GM23338 (cell line): ENCODE measurements at regions not wholly inside any gene's neighbourhood (a gene's known extent, or its start where the extent isn't known, plus 50 kb on each side); places are given as distances from the start of the nearest gene placed in this dataset.

ENCODE experiments used
- ATAC-seq: fragments of 200-7000 bp; cut with Tn5 transposase; 3 replicates; pipeline ENCODE4 v1.9.1; 2020
- DNase-seq: peaks from one replicate; pipeline ENCODE4 v3.0.0-alpha.2; 2015; ENCODE audit warnings: low spot score
- H2AFZ ChIP-seq: fragments of 200-600 bp; sonication (generic); 2 replicates; pipeline ENCODE4 v1.8.0; 2016; ENCODE audit warnings: antibody characterized with exemption, mild to moderate bottlenecking, moderate library complexity
- H3F3A ChIP-seq: fragments of 200-600 bp; sonication (generic); replicated peaks from 2 replicates; pipeline ENCODE4 v1.8.0; 2017; ENCODE audit warnings: antibody characterized with exemption, mixed run types, low read depth
- H3K27ac ChIP-seq: fragments of 200-600 bp; sonication (generic); 2 replicates; pipeline ENCODE4 v1.6.1; 2016; ENCODE audit warnings: low read depth
- H3K27me3 ChIP-seq: fragments of 200-600 bp; sonication (generic); 2 replicates; pipeline ENCODE4 v1.8.0; 2016; ENCODE audit warnings: mild to moderate bottlenecking, mixed run types, moderate library complexity; ENCODE audit not compliant: insufficient read depth
- H3K36me3 ChIP-seq: fragments of 200-600 bp; sonication (generic); 2 replicates; pipeline ENCODE4 v1.8.0; 2016; ENCODE audit warnings: mild to moderate bottlenecking; ENCODE audit not compliant: insufficient read depth
- H3K4me1 ChIP-seq: fragments of 200-600 bp; sonication (generic); 2 replicates; pipeline ENCODE4 v1.8.0; 2016; ENCODE audit warnings: mild to moderate bottlenecking, moderate library complexity; ENCODE audit not compliant: insufficient read depth
- H3K4me2 ChIP-seq: fragments of 200-600 bp; sonication (generic); 2 replicates; pipeline ENCODE4 v1.7.1; 2017; ENCODE audit warnings: mixed run types
- H3K4me3 ChIP-seq: fragments of 200-600 bp; sonication (generic); 2 replicates; pipeline ENCODE4 v1.6.1; 2016; ENCODE audit warnings: mixed run types
- H3K79me2 ChIP-seq: fragments of 200-600 bp; sonication (generic); replicated peaks from 2 replicates; pipeline ENCODE4 v1.8.0; 2017; ENCODE audit warnings: mild to moderate bottlenecking; ENCODE audit not compliant: insufficient read depth
- H3K9me2 ChIP-seq: fragments of 200-600 bp; sonication (generic); 2 replicates; pipeline ENCODE4 v1.8.0; 2017; ENCODE audit not compliant: insufficient read depth
- H4K20me1 ChIP-seq: fragments of 200-600 bp; sonication (generic); replicated peaks from 2 replicates; pipeline ENCODE4 v1.8.0; 2017; ENCODE audit warnings: mild to moderate bottlenecking; ENCODE audit not compliant: insufficient read depth
- H3K27ac Mint-ChIP-seq: 2 replicates; pipeline ENCODE4 v1.8.0; 2020; ENCODE audit warnings: inconsistent platforms, mild to moderate bottlenecking, moderate library complexity, mixed read lengths
- H3K27me3 Mint-ChIP-seq: 3 replicates; pipeline ENCODE4 v1.8.0; 2022; ENCODE audit warnings: low read depth, mild to moderate bottlenecking, moderate library complexity, mixed read lengths, inconsistent platforms; ENCODE audit not compliant: insufficient read depth, poor library complexity
- H3K36me3 Mint-ChIP-seq: 3 replicates; pipeline ENCODE4 v1.8.0; 2021; ENCODE audit warnings: low read depth, mild to moderate bottlenecking, inconsistent platforms, moderate library complexity, mixed read lengths
- H3K4me1 Mint-ChIP-seq: 3 replicates; pipeline ENCODE4 v1.8.0; 2020; ENCODE audit warnings: mild to moderate bottlenecking, inconsistent platforms, mixed read lengths
- H3K4me3 Mint-ChIP-seq: 3 replicates; pipeline ENCODE4 v1.8.0; 2021; ENCODE audit warnings: moderate library complexity, mild to moderate bottlenecking, inconsistent platforms, mixed read lengths
- H3K9me3 Mint-ChIP-seq: 3 replicates; pipeline ENCODE4 v1.8.0; 2020; ENCODE audit warnings: moderate library complexity, mild to moderate bottlenecking, inconsistent platforms, mixed read lengths
- CTCF ChIP-seq, 2 experiments: fragments of 200-600 bp in 1 of 2; sonication (generic) in 1 of 2; conservative IDR thresholded peaks; 2 replicates each; pipeline versions ENCODE4 v1.5.1 to v1.6.1; 2016 to 2017; ENCODE audit warnings: antibody characterized with exemption in 2 of 2, low read depth in 2 of 2, mild to moderate bottlenecking in 2 of 2, moderate library complexity in 1 of 2
- EZH2 ChIP-seq: fragments of 200-600 bp; sonication (generic); IDR thresholded peaks from one replicate; pipeline ENCODE4 v1.8.0; 2017; ENCODE audit warnings: antibody characterized with exemption, mild to moderate bottlenecking, low read depth; ENCODE audit not compliant: unreplicated experiment
- ZNF114 ChIP-seq: fragments of 250-450 bp; sonication (Bioruptor Pico); IDR thresholded peaks from 2 replicates; pipeline ENCODE4 v1.5.0; 2020; ENCODE audit warnings: mild to moderate bottlenecking, moderate library complexity
- ZNF331 ChIP-seq: fragments of 250-450 bp; sonication (Bioruptor Pico); IDR thresholded peaks from 2 replicates; pipeline ENCODE4 v1.5.0; 2020; ENCODE audit warnings: low read depth, mild to moderate bottlenecking, moderate library complexity
- ZNF462 ChIP-seq: fragments of 250-450 bp; sonication (Bioruptor Pico); IDR thresholded peaks from 2 replicates; pipeline ENCODE4 v1.5.0; 2020; ENCODE audit warnings: mild to moderate bottlenecking, moderate library complexity
- TF ChIP-seq, protein P1 (sequence below): IDR thresholded peaks from one replicate; pipeline ENCODE4 v1.6.1; 2018; ENCODE audit warnings: antibody characterized with exemption; ENCODE audit not compliant: unreplicated experiment

- TF ChIP-seq ZNF462 = no peak
- TF ChIP-seq EZH2 = no peak
- TF ChIP-seq ZNF331 (CRISPR knock-in tag) = no peak
Observed at GRCh38 chr19:5253406-5254110, 87.1 kb downstream of the PTPRS start (continued).

- H3K27ac ChIP-seq = peak overlapping the region; percentile 78
- no peak overlapping the region for H2AFZ ChIP-seq
- no peaks in the 10 kb centered on the region for H3K79me2 ChIP-seq
- peaks cover 13% of the 10 kb centered on the region for H3K36me3 ChIP-seq
- peak overlapping the region; percentile 58 for H3K4me3 Mint-ChIP-seq
- H4K20me1 ChIP-seq = no peaks in the 10 kb centered on the region; the same call in 1 of the 2 replicates
- H3K4me1 Mint-ChIP-seq = peaks cover 42% of the 10 kb centered on the region
- peak overlapping the region; percentile 85; the same call in 1 of the 2 replicates for H3K27ac Mint-ChIP-seq
- no peaks in the 10 kb centered on the region for H3K27me3 ChIP-seq
- peaks cover 7% of the 10 kb centered on the region for H3K27me3 Mint-ChIP-seq
- 0 out of 2 replicates have a peak, but pooled peaks cover 11% of the 10 kb centered on the region for H3F3A ChIP-seq
- DNase-seq = peak; percentile 72
- peaks cover 17% of the 10 kb centered on the region; the same call in 2 of the 3 replicates for H3K9me3 Mint-ChIP-seq
- peaks cover 52% of the 10 kb centered on the region for H3K36me3 Mint-ChIP-seq
- TF ChIP-seq ZNF114 (CRISPR knock-in tag) (no peak), CTCF (conservative IDR thresholded peaks at IDR 0.05; ENCODE audit: low read depth in 2 of 2) (no peak)
- TF ChIP-seq, protein P1, sequence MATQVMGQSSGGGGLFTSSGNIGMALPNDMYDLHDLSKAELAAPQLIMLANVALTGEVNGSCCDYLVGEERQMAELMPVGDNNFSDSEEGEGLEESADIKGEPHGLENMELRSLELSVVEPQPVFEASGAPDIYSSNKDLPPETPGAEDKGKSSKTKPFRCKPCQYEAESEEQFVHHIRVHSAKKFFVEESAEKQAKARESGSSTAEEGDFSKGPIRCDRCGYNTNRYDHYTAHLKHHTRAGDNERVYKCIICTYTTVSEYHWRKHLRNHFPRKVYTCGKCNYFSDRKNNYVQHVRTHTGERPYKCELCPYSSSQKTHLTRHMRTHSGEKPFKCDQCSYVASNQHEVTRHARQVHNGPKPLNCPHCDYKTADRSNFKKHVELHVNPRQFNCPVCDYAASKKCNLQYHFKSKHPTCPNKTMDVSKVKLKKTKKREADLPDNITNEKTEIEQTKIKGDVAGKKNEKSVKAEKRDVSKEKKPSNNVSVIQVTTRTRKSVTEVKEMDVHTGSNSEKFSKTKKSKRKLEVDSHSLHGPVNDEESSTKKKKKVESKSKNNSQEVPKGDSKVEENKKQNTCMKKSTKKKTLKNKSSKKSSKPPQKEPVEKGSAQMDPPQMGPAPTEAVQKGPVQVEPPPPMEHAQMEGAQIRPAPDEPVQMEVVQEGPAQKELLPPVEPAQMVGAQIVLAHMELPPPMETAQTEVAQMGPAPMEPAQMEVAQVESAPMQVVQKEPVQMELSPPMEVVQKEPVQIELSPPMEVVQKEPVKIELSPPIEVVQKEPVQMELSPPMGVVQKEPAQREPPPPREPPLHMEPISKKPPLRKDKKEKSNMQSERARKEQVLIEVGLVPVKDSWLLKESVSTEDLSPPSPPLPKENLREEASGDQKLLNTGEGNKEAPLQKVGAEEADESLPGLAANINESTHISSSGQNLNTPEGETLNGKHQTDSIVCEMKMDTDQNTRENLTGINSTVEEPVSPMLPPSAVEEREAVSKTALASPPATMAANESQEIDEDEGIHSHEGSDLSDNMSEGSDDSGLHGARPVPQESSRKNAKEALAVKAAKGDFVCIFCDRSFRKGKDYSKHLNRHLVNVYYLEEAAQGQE = peak; percentile 18
- H3K4me3 ChIP-seq = peak overlapping the region; percentile 39
- H3K9me2 ChIP-seq = no peaks in the 10 kb centered on the region
- H3K4me2 ChIP-seq = peak overlapping the region; percentile 36
- ATAC-seq = peak; percentile 85
- H3K4me1 ChIP-seq = peaks cover 40% of the 10 kb centered on the region
Observed at GRCh38 chr19:5251096-5252065, 89.2 kb downstream of the PTPRS start.
